ENCODE measurements at regions not wholly inside any gene's neighbourhood (a gene's known extent, or its start where the extent isn't known, plus 50 kb on each side); places are given as distances from the start of the nearest gene placed in this dataset.
"Not testable (repeated sequence)": the region's sequence is repeated elsewhere in the genome, so short reads cannot be mapped to it uniquely, and the experiment has no call there.

DNA sequence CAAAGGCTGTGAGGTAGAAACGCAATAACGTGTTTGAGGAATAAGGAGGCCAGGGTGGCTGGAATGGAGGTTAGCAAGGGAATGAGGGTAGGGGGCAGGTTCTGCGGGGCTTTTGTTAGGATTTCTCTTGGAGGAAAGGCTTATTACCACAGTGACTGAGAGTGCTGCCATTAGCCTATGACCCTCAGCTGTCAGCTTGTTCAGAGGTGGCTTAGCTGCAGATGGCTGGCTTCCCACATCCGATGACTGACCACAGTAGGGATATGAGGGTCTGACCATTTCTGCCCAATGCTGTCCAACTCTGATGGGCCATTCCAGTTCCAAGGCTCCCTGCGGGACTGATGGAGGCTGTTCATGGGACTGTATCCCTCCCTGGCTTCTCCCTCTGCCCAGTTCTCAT, 181.8 kb downstream of the MIAT start (continued):
- TF ChIP-seq CTCF (IDR thresholded peaks at IDR 0.05; ENCODE audit: control extremely low read depth in 1 of 3, insufficient read depth in 1 of 3, low read depth in 1 of 3, low read length in 3 of 3), result no peak

DNA sequence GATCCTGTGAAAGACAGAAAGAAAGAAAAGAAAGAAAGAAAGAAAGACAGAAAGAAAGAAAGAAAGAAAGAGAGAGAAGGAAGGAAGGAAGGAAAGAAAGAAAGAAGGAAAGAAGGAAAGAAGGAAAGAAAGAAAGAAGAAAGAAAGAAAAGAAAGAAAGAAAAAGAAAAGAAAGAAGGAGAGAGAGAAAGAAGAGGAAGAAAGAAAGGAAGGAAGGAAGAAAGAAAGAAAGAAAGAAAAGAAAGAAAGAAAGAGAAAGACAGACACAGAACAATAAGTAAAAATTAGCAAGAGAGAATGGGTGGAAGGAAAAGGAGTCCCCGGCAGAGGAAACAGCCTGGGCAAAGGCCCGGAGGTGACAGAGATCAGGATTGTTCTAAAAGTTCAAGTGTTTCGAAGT, 183.4 kb downstream of the MIAT start:
- H2AFZ ChIP-seq (ENCODE audit: low read length); H2BK20ac ChIP-seq (ENCODE audit: low read length); H3K9ac ChIP-seq (replicated peaks in 1 of 4; ENCODE audit: extremely low read depth in 1 of 4, low read depth in 3 of 4, low read length in 3 of 4); H2BK5ac ChIP-seq (ENCODE audit: low read depth, low read length); H3K23me2 ChIP-seq (ENCODE audit: low read depth, low read length); H2AK5ac ChIP-seq (ENCODE audit: low read depth, low read length); H2BK15ac ChIP-seq (ENCODE audit: low read length); H3K4me3 ChIP-seq (ENCODE audit: extremely low read depth in 1 of 4, insufficient read depth in 2 of 4, low read depth in 3 of 4, low read length in 4 of 4); H3K27ac ChIP-seq (ENCODE audit: low read depth, low read length); H4K8ac ChIP-seq (ENCODE audit: extremely low read depth, insufficient read depth, low read length); H2BK12ac ChIP-seq (ENCODE audit: low read depth, low read length); H3K79me1 ChIP-seq (ENCODE audit: low read depth, low read length); H4K91ac ChIP-seq (replicated peaks; ENCODE audit: insufficient read length, low read length); H3K27me3 ChIP-seq (replicated peaks in 1 of 4; ENCODE audit: control insufficient read depth in 3 of 4, extremely low read depth in 1 of 4, insufficient read depth in 3 of 4, low read length in 3 of 4); H3K23ac ChIP-seq (ENCODE audit: insufficient read length); H3K18ac ChIP-seq (ENCODE audit: extremely low read depth, low read length); POLR2A ChIA-PET (ENCODE audit: partially characterized antibody); H4K20me1 ChIP-seq (replicated peaks in 1 of 2; ENCODE audit: control insufficient read depth in 1 of 2, insufficient read depth in 2 of 2, low read length in 2 of 2); H3K79me2 ChIP-seq (ENCODE audit: control insufficient read depth in 1 of 2, insufficient read depth in 2 of 2, low read length in 2 of 2); FAIRE-seq; H3K9me3 ChIP-seq (ENCODE audit: insufficient read depth in 2 of 2, low read depth in 1 of 2, low read length in 1 of 2); DNase-seq (ENCODE audit: low read depth in 1 of 2, low spot score in 2 of 2); H3K56ac ChIP-seq (replicated peaks; ENCODE audit: insufficient read length, low read depth, low read length); H3K4ac ChIP-seq (replicated peaks; ENCODE audit: insufficient read length, low read depth, low read length); H3K4me2 ChIP-seq (ENCODE audit: insufficient read depth in 1 of 2, low read depth in 2 of 2, low read length in 2 of 2); H3K4me1 ChIP-seq (replicated peaks in 1 of 4; ENCODE audit: control insufficient read depth in 3 of 4, insufficient read depth in 4 of 4, low read length in 3 of 4); H3K14ac ChIP-seq (ENCODE audit: insufficient read length); H2BK120ac ChIP-seq (replicated peaks; ENCODE audit: low read depth, low read length); H4K5ac ChIP-seq (ENCODE audit: insufficient read length, low read depth, low read length); H3K36me3 ChIP-seq (ENCODE audit: control insufficient read depth in 2 of 4, insufficient read depth in 4 of 4, low read length in 3 of 4): not testable (repeated sequence)
- CTCF ChIA-PET (ENCODE audit: partially characterized antibody), result interaction anchor here (0.6 to 2.7 kb wide), 3 partner anchors 12 to 450 kb away, joined by 3 to 7 read pairs (median 6); no protein-coding TSS in a partner anchor
- 91% methylated on average over 3 of the region's 3 CpGs; no CpG with 5 or more reads in 1 of the 2 experiments for WGBS, 2 experiments (ENCODE audit: extremely low coverage in 1 of 2, insufficient coverage in 1 of 2, insufficient read length in 1 of 2, insufficient replicate concordance in 2 of 2, low coverage in 1 of 2, low lambda C conversion rate in 2 of 2, missing lambda C conversion rate in 1 of 2)

Measured in H1 (cell line).